HFF-Myc (cell line): ENCODE measurements at regions not wholly inside any gene's neighbourhood (a gene's known extent, or its start where the extent isn't known, plus 50 kb on each side); places are given as distances from the start of the nearest gene placed in this dataset.
"Not testable (repeated sequence)": the region's sequence is repeated elsewhere in the genome, so short reads cannot be mapped to it uniquely, and the experiment has no call there.

Experiments
- DNase-seq: peaks from one replicate; pipeline ENCODE4 v3.0.0-alpha.2; 2011; ENCODE audit warnings: low read depth; ENCODE audit errors: extremely low read depth
- H3K4me3 ChIP-seq: replicated peaks from 2 replicates; pipeline ENCODE4 v1.5.1; 2011; ENCODE audit warnings: low read depth, mild to moderate bottlenecking, control low read depth, low read length
- TF ChIP-seq, protein P1 (sequence below): IDR thresholded peaks from 2 replicates; pipeline ENCODE4 v1.5.1; 2012; ENCODE audit warnings: mild to moderate bottlenecking, low read depth, low read length, control low read depth; ENCODE audit errors: missing control alignments

- TF ChIP-seq, protein P1, sequence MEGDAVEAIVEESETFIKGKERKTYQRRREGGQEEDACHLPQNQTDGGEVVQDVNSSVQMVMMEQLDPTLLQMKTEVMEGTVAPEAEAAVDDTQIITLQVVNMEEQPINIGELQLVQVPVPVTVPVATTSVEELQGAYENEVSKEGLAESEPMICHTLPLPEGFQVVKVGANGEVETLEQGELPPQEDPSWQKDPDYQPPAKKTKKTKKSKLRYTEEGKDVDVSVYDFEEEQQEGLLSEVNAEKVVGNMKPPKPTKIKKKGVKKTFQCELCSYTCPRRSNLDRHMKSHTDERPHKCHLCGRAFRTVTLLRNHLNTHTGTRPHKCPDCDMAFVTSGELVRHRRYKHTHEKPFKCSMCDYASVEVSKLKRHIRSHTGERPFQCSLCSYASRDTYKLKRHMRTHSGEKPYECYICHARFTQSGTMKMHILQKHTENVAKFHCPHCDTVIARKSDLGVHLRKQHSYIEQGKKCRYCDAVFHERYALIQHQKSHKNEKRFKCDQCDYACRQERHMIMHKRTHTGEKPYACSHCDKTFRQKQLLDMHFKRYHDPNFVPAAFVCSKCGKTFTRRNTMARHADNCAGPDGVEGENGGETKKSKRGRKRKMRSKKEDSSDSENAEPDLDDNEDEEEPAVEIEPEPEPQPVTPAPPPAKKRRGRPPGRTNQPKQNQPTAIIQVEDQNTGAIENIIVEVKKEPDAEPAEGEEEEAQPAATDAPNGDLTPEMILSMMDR = no peak
- DNase-seq = no peak
Observed at GRCh38 chr7:113625494-113626102, 293.2 kb downstream of the PPP1R3A start.

GRCh38 chr7:113622796-113623195 lies 296.0 kb downstream of the PPP1R3A start:
- TF ChIP-seq, protein P1 = no peak
- no peak overlapping the region for H3K4me3 ChIP-seq
- DNase-seq = no peak

More at GRCh38 chr7:113625494-113626102, 293.2 kb downstream of the PPP1R3A start:
- no peak overlapping the region for H3K4me3 ChIP-seq

DNA sequence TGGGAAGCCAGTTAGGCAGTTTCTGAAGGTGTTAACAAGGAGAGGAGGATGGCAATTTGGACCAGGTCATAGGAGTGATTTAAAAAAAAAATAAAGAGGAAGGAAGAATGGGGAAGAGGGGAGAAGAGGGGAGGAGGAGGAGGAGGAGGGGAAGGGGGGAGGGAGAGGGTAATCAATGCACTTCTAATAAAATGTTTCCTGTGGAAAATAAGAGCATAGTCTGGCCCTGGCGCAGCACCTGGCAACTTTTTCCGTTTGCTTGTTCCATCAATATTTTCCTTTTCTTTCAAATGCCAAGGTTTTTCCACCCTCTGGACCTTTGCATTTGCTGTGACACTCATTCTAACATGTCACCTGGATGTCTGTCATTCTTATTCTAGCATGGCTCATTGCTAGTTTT lies 308.2 kb downstream of the PPP1R3A start:
- TF ChIP-seq, protein P1 = no peak
- H3K4me3 ChIP-seq = no peak overlapping the region
- DNase-seq = no peak

- no peak for DNase-seq
- TF ChIP-seq, protein P1 = no peak
- no peak overlapping the region for H3K4me3 ChIP-seq
Observed at GRCh38 chr7:113608782-113609181, 310.0 kb downstream of the PPP1R3A start.

DNA sequence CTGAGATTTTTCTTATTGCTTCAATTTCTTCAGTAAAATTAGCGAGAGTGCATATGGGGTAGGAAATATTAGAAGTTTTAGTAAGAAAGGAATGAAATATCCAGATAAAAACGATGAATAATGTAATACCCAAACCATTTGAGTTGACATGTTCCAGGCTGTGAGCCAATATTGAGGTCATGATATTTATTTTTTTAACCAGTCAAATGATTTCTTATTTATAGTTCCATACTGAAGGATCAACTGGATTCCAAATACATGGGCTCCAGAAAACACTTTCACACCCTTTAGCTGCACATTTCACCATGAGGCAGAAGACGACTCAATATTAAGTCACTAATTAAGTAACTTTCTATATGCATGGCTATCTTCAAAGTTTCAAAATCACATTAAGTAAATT lies 312.5 kb downstream of the PPP1R3A start:
- DNase-seq = no peak
- TF ChIP-seq, protein P1 = no peak
- no peak overlapping the region for H3K4me3 ChIP-seq

GRCh38 chr7:113600428-113600827 lies 318.4 kb downstream of the PPP1R3A start:
- H3K4me3 ChIP-seq, DNase-seq: not testable (repeated sequence)

- not testable (repeated sequence) for H3K4me3 ChIP-seq, DNase-seq
Observed at GRCh38 chr7:113593455-113593854, 325.4 kb downstream of the PPP1R3A start.

DNA sequence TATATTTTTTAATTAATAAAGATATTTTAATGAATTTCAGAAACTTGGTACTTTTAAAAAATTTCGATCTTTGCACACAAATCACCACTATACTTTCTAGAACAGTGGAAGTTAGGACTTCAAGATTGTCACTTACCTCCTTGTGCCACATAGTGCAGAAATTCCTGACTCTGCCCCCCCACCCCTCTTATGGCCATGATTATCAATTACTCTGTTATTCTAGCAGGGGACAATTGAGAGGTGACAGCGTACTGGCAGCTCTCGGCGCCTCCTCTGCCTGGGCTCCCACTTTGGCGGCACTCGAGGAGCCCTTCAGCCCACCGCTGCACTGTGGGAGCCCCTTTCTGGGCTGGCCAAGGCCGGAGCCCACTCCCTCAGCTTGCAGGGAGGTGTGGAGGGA lies 325.9 kb downstream of the PPP1R3A start:
- DNase-seq, H3K4me3 ChIP-seq: not testable (repeated sequence)
